ENCODE measurements at regions not wholly inside any gene's neighbourhood (a gene's known extent, or its start where the extent isn't known, plus 50 kb on each side); places are given as distances from the start of the nearest gene placed in this dataset.
"Not testable (repeated sequence)": the region's sequence is repeated elsewhere in the genome, so short reads cannot be mapped to it uniquely, and the experiment has no call there.

- DNase-seq (ENCODE audit: low read depth, low spot score) = no peak
- Histone ChIP-seq H3K79me2 (ENCODE audit: control insufficient read depth, insufficient read depth, low read length) (no peaks in the 10 kb centered on the region), H3K4me3 (ENCODE audit: control insufficient read depth in 2 of 3, extremely low read depth in 1 of 3, insufficient read depth in 2 of 3, low read depth in 1 of 3, low read length in 3 of 3) (no peak overlapping the region), H4K20me1 (ENCODE audit: control insufficient read depth, extremely low read depth, insufficient read depth, low read length) (no peaks in the 10 kb centered on the region), H3K9ac (ENCODE audit: control insufficient read depth, extremely low read depth, insufficient read depth, low read length) (no peak overlapping the region), H3K9me1 (ENCODE audit: control insufficient read depth, extremely low read depth, insufficient read depth, low read length) (no peaks in the 10 kb centered on the region), H3K27ac (ENCODE audit: control insufficient read depth, insufficient read depth, low read length) (no peak overlapping the region), H3K27me3 (ENCODE audit: control insufficient read depth, extremely low read depth, insufficient read depth, low read length) (no peaks in the 10 kb centered on the region), H2AFZ (ENCODE audit: control insufficient read depth, low read length) (no peak overlapping the region), H3K4me2 (ENCODE audit: control insufficient read depth, extremely low read depth, insufficient read depth, low read depth, low read length) (no peak overlapping the region), H3K4me1 (ENCODE audit: control insufficient read depth, extremely low read depth, insufficient read depth, low read length) (no peaks in the 10 kb centered on the region), H3K36me3 (ENCODE audit: control insufficient read depth in 2 of 2, extremely low read depth in 1 of 2, insufficient read depth in 2 of 2, low read length in 2 of 2) (no peaks in the 10 kb centered on the region), H3K9me3 (ENCODE audit: control insufficient read depth, low read depth, low read length) (no peaks in the 10 kb centered on the region)
- dilution Hi-C loops (cut with MboI; ENCODE audit: extremely low pct_ligation_motif_present, low sequenced_read_pairs) = no loop called here
- FAIRE-seq = peak; percentile 20
- TF ChIP-seq EZH2 (IDR thresholded peaks at IDR 0.05; ENCODE audit: low read length) = no peak
- TF ChIP-seq CTCF (optimal IDR thresholded peaks at IDR 0.05 in 1 of 3, IDR thresholded peaks at IDR 0.05 in 1 of 3, conservative IDR thresholded peaks at IDR 0.05 in 1 of 3; ENCODE audit: extremely low read depth in 1 of 3, insufficient read depth in 2 of 3, low read length in 3 of 3) = no peak
These were observed 415.8 kb upstream of the KLF12 start for GRCh38 chr13:74550039-74550438.

GRCh38 chr13:74536649-74537048 lies 402.4 kb upstream of the KLF12 start:
- H4K20me1 ChIP-seq (ENCODE audit: control insufficient read depth, extremely low read depth, insufficient read depth, low read length); FAIRE-seq; H2AFZ ChIP-seq (ENCODE audit: control insufficient read depth, low read length); H3K4me1 ChIP-seq (ENCODE audit: control insufficient read depth, extremely low read depth, insufficient read depth, low read length); H3K79me2 ChIP-seq (ENCODE audit: control insufficient read depth, insufficient read depth, low read length); H3K9me3 ChIP-seq (ENCODE audit: control insufficient read depth, low read depth, low read length); DNase-seq (ENCODE audit: low read depth, low spot score); H3K9ac ChIP-seq (ENCODE audit: control insufficient read depth, extremely low read depth, insufficient read depth, low read length); H3K4me3 ChIP-seq (ENCODE audit: control insufficient read depth in 2 of 3, extremely low read depth in 1 of 3, insufficient read depth in 2 of 3, low read depth in 1 of 3, low read length in 3 of 3); H3K4me2 ChIP-seq (ENCODE audit: control insufficient read depth, extremely low read depth, insufficient read depth, low read depth, low read length); H3K36me3 ChIP-seq (ENCODE audit: control insufficient read depth in 2 of 2, extremely low read depth in 1 of 2, insufficient read depth in 2 of 2, low read length in 2 of 2); dilution Hi-C loops (cut with MboI; ENCODE audit: extremely low pct_ligation_motif_present, low sequenced_read_pairs); H3K27ac ChIP-seq (ENCODE audit: control insufficient read depth, insufficient read depth, low read length); H3K27me3 ChIP-seq (ENCODE audit: control insufficient read depth, extremely low read depth, insufficient read depth, low read length); H3K9me1 ChIP-seq (ENCODE audit: control insufficient read depth, extremely low read depth, insufficient read depth, low read length): not testable (repeated sequence)

- no peak for FAIRE-seq
- Histone ChIP-seq H3K4me3 (ENCODE audit: control insufficient read depth in 2 of 3, extremely low read depth in 1 of 3, insufficient read depth in 2 of 3, low read depth in 1 of 3, low read length in 3 of 3) (no peak overlapping the region), H3K4me2 (ENCODE audit: control insufficient read depth, extremely low read depth, insufficient read depth, low read depth, low read length) (no peak overlapping the region), H3K4me1 (ENCODE audit: control insufficient read depth, extremely low read depth, insufficient read depth, low read length) (no peaks in the 10 kb centered on the region), H3K9ac (ENCODE audit: control insufficient read depth, extremely low read depth, insufficient read depth, low read length) (no peak overlapping the region), H3K27ac (ENCODE audit: control insufficient read depth, insufficient read depth, low read length) (no peak overlapping the region), H3K27me3 (ENCODE audit: control insufficient read depth, extremely low read depth, insufficient read depth, low read length) (no peaks in the 10 kb centered on the region), H4K20me1 (ENCODE audit: control insufficient read depth, extremely low read depth, insufficient read depth, low read length) (no peaks in the 10 kb centered on the region), H3K79me2 (ENCODE audit: control insufficient read depth, insufficient read depth, low read length) (no peaks in the 10 kb centered on the region), H3K9me3 (ENCODE audit: control insufficient read depth, low read depth, low read length) (no peaks in the 10 kb centered on the region), H3K36me3 (ENCODE audit: control insufficient read depth in 2 of 2, extremely low read depth in 1 of 2, insufficient read depth in 2 of 2, low read length in 2 of 2) (no peaks in the 10 kb centered on the region), H2AFZ (ENCODE audit: control insufficient read depth, low read length) (no peak overlapping the region), H3K9me1 (ENCODE audit: control insufficient read depth, extremely low read depth, insufficient read depth, low read length) (no peaks in the 10 kb centered on the region)
- dilution Hi-C loops (cut with MboI; ENCODE audit: extremely low pct_ligation_motif_present, low sequenced_read_pairs) = no loop called here
- no peak for DNase-seq (ENCODE audit: low read depth, low spot score)
- no peak for TF ChIP-seq EZH2 (IDR thresholded peaks at IDR 0.05; ENCODE audit: low read length)
- no peak for TF ChIP-seq CTCF (optimal IDR thresholded peaks at IDR 0.05 in 1 of 3, IDR thresholded peaks at IDR 0.05 in 1 of 3, conservative IDR thresholded peaks at IDR 0.05 in 1 of 3; ENCODE audit: extremely low read depth in 1 of 3, insufficient read depth in 2 of 3, low read length in 3 of 3)
These were observed 399.0 kb upstream of the KLF12 start for GRCh38 chr13:74533226-74533625.
